OCI-LY7 (cell line): ENCODE measurements at regions not wholly inside any gene's neighbourhood (a gene's known extent, or its start where the extent isn't known, plus 50 kb on each side); places are given as distances from the start of the nearest gene placed in this dataset.

Source experiments
- BruUV-seq: library from RNA; stranded (reverse); fragments of 400-500 nt; replicated peaks from 2 replicates; lab custom pipeline; 2021; lab: Mats Ljungman, UMichigan
- CTCF ChIA-PET: fragments of 300-600 bp; sonication (Branson Sonifier 250); formaldehyde crosslinking; loops from one replicate; lab custom pipeline; 2022; ENCODE audit warnings: antibody characterized with exemption; ENCODE audit not compliant: unreplicated experiment; lab: Charles Lee
- POLR2A ChIA-PET: fragments of 300-600 bp; sonication (Branson Sonifier 250); formaldehyde crosslinking; loops from one replicate; lab custom pipeline; 2022; ENCODE audit warnings: antibody characterized with exemption; lab: Charles Lee
- DNase-seq: peaks from one replicate; pipeline ENCODE4 v3.0.0-alpha.2; 2015; ENCODE audit warnings: low spot score
- H2AFZ ChIP-seq: fragments of 200-600 bp; sonication (generic), shearing (Covaris generic); 2 replicates; pipeline ENCODE4 v1.6.1; 2014; ENCODE audit warnings: mild to moderate bottlenecking, antibody characterized with exemption, low read length, moderate library complexity
- H3K27ac ChIP-seq: fragments of 200-600 bp; sonication (generic); 2 replicates; pipeline ENCODE4 v1.5.1; 2014; ENCODE audit warnings: mixed run types, low read depth, mild to moderate bottlenecking, moderate library complexity, low read length, inconsistent platforms; ENCODE audit not compliant: poor library complexity, severe bottlenecking
- H3K36me3 ChIP-seq: fragments of 200-600 bp; sonication (generic); 2 replicates; pipeline ENCODE4 v1.6.1; 2014; ENCODE audit warnings: mild to moderate bottlenecking, antibody characterized with exemption, low read length, moderate library complexity, mixed read lengths; ENCODE audit not compliant: insufficient read depth
- H3K4me1 ChIP-seq: fragments of 200-600 bp; sonication (generic); 2 replicates; pipeline ENCODE4 v1.5.1; 2014; ENCODE audit warnings: mild to moderate bottlenecking, low read length; ENCODE audit not compliant: insufficient read depth, poor library complexity, severe bottlenecking
- H3K4me2 ChIP-seq: fragments of 200-600 bp; sonication (generic); 2 replicates; pipeline ENCODE4 v1.6.1; 2014; ENCODE audit warnings: mild to moderate bottlenecking, low read length
- H3K4me3 ChIP-seq: fragments of 200-600 bp; sonication (generic); 2 replicates; pipeline ENCODE4 v1.5.1; 2014; ENCODE audit warnings: mild to moderate bottlenecking, low read depth, low read length; ENCODE audit not compliant: poor library complexity, severe bottlenecking
- H3K79me2 ChIP-seq: fragments of 200-600 bp; sonication (generic); 2 replicates; pipeline ENCODE4 v1.6.1; 2016; ENCODE audit warnings: low read depth, mild to moderate bottlenecking, low read length, moderate library complexity, mixed read lengths; ENCODE audit not compliant: insufficient read depth
- H3K9me2 ChIP-seq: fragments of 200-600 bp; sonication (generic); 2 replicates; pipeline ENCODE4 v1.6.1; 2016; ENCODE audit warnings: mild to moderate bottlenecking, low read length, mixed read lengths; ENCODE audit not compliant: insufficient read depth
- H3K9me3 ChIP-seq: fragments of 200-600 bp; sonication (generic); 2 replicates; pipeline ENCODE4 v1.6.1; 2014; ENCODE audit warnings: mild to moderate bottlenecking, mixed run types, low read length, mixed read lengths
- H4K20me1 ChIP-seq: fragments of 200-600 bp; sonication (generic); 2 replicates; pipeline ENCODE4 v1.6.1; 2014; ENCODE audit warnings: mild to moderate bottlenecking, antibody characterized with exemption, low read length, moderate library complexity, mixed read lengths; ENCODE audit not compliant: insufficient read depth
- CTCF ChIP-seq: fragments of 200-600 bp; sonication (generic); conservative IDR thresholded peaks from 2 replicates; pipeline ENCODE4 v1.5.1; 2014; ENCODE audit warnings: mild to moderate bottlenecking, antibody characterized with exemption, low read length, moderate library complexity, mixed read lengths
- EZH2phosphoT487 ChIP-seq: fragments of 200-600 bp; sonication (generic); IDR thresholded peaks from 2 replicates; pipeline ENCODE4 v1.6.1; 2018; ENCODE audit warnings: low read depth, borderline replicate concordance, mild to moderate bottlenecking, mixed run types, antibody characterized with exemption, low read length, moderate library complexity, mixed read lengths
- intact Hi-C: fragments of 100-400 bp; cut with micrococcal nuclease; formaldehyde crosslinking; loops from one replicate; pipeline ENCODE4 v1.10.0; 2022; ENCODE audit not compliant: unreplicated experiment

- Histone ChIP-seq H2AFZ (no peak overlapping the region), H3K4me1 (no peaks in the 10 kb centered on the region), H4K20me1 (no peaks in the 10 kb centered on the region), H3K9me3 (no peaks in the 10 kb centered on the region), H3K4me2 (no peak overlapping the region), H3K9me2 (no peaks in the 10 kb centered on the region), H3K36me3 (no peaks in the 10 kb centered on the region), H3K79me2 (no peaks in the 10 kb centered on the region), H3K4me3 (no peak overlapping the region), H3K27ac (no peak overlapping the region)
- CTCF ChIA-PET = no interaction called here
- DNase-seq = no peak
- TF ChIP-seq EZH2phosphoT487 (no peak), CTCF (no peak)
- intact Hi-C loops = no loop called here
- BruUV-seq = no TSS peak
- POLR2A ChIA-PET = interaction anchor here (1.4 kb wide), 1 partner anchor 25 kb away, joined by 4 read pairs; no protein-coding TSS in a partner anchor
These were observed 65.9 kb upstream of the CCDC190 start for GRCh38 chr1:162926906-162927305.

GRCh38 chr1:162924179-162924578 lies 63.2 kb upstream of the CCDC190 start:
- Histone ChIP-seq H3K4me1 (no peaks in the 10 kb centered on the region), H3K4me3 (no peak overlapping the region), H3K4me2 (no peak overlapping the region), H3K27ac (no peak overlapping the region), H2AFZ (no peak overlapping the region), H3K9me2 (no peaks in the 10 kb centered on the region), H3K9me3 (no peaks in the 10 kb centered on the region), H3K36me3 (no peaks in the 10 kb centered on the region), H3K79me2 (no peaks in the 10 kb centered on the region), H4K20me1 (no peaks in the 10 kb centered on the region)
- intact Hi-C loops = no loop called here
- no peak for DNase-seq
- CTCF ChIA-PET = no interaction called here
- BruUV-seq = no TSS peak
- TF ChIP-seq CTCF (no peak), EZH2phosphoT487 (no peak)
- POLR2A ChIA-PET = no interaction called here

- DNase-seq = no peak
- Histone ChIP-seq H3K36me3 (no peaks in the 10 kb centered on the region), H3K9me3 (no peaks in the 10 kb centered on the region), H2AFZ (no peak overlapping the region), H3K27ac (no peak overlapping the region), H3K4me2 (no peak overlapping the region), H3K4me1 (no peaks in the 10 kb centered on the region), H3K4me3 (no peak overlapping the region), H3K9me2 (no peaks in the 10 kb centered on the region), H3K79me2 (no peaks in the 10 kb centered on the region), H4K20me1 (no peaks in the 10 kb centered on the region)
- BruUV-seq = no TSS peak
- intact Hi-C loops = no loop called here
- TF ChIP-seq CTCF (no peak), EZH2phosphoT487 (no peak)
- ChIA-PET CTCF (no interaction called here), POLR2A (interaction anchor here (0.9 kb wide), 1 partner anchor 19 kb away, joined by 4 read pairs; no protein-coding TSS in a partner anchor)
These were observed 61.2 kb upstream of the CCDC190 start for GRCh38 chr1:162922201-162922600.
